ENCODE measurements at regions not wholly inside any gene's neighbourhood (a gene's known extent, or its start where the extent isn't known, plus 50 kb on each side); places are given as distances from the start of the nearest gene placed in this dataset.

DNA sequence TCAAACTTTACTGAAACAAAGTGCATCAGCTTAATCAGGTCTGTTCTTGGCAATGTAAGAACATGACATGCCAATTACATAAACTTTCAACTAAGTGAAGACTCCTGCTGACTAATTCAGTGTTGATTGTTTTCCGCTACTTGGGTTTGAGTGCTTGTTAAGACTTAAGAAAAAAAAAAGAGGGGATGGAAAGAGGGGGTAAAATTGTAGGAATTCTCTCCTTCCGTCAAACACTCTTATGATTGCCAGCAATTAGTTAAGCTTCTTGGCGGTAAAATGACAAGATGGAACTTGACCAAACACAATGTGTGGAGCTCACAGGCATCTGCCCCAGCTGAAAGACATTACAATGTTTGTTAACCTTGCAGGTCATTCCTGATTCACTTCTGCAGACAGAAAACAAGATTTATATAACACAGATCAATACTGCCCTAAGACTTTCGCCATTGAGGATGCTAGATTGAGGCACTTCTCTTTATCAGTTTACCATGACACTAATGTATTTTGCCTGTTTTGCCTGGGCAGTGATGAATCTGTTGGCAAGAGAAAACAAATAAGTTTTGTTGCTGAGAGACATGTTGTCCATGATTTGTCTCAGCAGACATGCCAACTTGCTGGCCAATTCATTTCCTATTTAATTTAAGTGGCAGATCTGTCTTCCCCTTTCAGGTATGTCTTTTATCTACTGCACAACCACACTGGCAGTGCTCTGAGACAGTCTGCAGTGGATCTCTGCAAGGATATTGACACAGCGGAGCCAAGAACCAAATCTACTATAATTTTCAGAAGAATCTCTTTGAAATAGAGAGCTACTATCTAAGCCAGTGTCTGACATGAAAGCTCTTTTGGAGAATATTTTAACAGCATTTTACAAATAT lies 410.0 kb upstream of the KCNH7 start:
- no peaks in the 10 kb centered on the region for H3K4me1 ChIP-seq
- H3K36me3 ChIP-seq: no peaks in the 10 kb centered on the region
- no peaks in the 10 kb centered on the region for H3K9me3 ChIP-seq (replicated peaks in 1 of 11)
- no peak overlapping the region for H3K4me2 ChIP-seq
- no peak overlapping the region for H3K27ac ChIP-seq
- H3K4me3 ChIP-seq: no peak overlapping the region
- H4K20me1 ChIP-seq: no peaks in the 10 kb centered on the region
- no peaks in the 10 kb centered on the region for H3K27me3 ChIP-seq
- no peak overlapping the region for H3K9ac ChIP-seq
- no peak for TF ChIP-seq Cebpa-rat (IDR thresholded peaks at IDR 0.05)

DNA sequence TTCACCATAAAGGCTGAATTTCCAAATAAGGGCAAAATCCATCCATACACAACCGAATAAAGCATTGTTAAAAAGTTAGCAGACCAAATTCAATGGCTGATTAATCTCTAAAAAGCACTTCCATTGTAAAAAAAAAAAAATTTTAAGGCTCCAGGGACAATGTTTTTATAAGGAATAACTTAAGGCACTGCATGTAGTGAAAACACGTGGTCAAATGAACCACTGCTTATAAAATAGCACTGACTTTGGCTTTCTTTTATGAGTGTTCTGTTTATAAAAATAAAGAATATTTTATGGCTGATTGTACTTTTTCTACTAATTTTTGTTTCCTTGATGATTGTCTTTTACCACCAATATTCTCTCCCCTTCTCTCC lies 409.3 kb upstream of the KCNH7 start:
- no peak overlapping the region for H3K27ac ChIP-seq
- no peak for TF ChIP-seq Cebpa-rat (IDR thresholded peaks at IDR 0.05)
- no peaks in the 10 kb centered on the region for H4K20me1 ChIP-seq
- no peaks in the 10 kb centered on the region for H3K36me3 ChIP-seq
- H3K4me1 ChIP-seq: no peaks in the 10 kb centered on the region
- no peak overlapping the region for H3K9ac ChIP-seq
- no peak overlapping the region for H3K4me2 ChIP-seq
- H3K4me3 ChIP-seq: no peak overlapping the region
- no peaks in the 10 kb centered on the region for H3K27me3 ChIP-seq
- H3K9me3 ChIP-seq (replicated peaks in 1 of 11): no peaks in the 10 kb centered on the region

DNA sequence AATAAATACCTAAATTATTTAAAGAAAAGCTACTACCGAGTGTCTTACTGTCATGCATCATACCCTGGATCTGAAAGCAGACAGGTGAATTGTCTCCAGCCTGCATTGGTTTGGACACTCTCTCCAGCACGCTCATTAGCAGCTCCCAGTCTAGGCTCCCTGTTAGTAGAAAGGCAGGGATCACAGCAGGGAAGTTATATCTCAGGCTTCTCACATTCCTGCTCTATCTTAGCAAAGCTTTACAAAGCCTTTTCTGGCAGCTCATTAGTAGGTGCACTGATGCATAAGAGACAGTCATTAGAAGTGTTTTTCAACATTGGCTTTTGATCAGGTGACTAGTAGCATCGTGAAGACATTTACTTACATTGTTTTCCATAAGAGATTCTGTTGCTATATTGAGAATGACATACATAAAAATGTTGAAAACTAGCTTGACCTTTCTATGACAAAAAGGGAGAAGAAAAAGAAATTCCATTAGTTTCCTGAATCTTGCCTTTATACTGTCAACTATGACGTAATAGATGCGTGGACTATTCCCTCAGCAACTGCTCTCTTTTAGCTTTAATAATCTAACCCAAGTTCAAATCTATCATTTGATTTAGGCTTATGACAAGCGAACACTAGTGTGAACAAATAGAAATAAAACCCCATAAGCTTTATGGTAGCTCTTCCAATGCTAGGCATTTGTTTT lies 408.7 kb upstream of the KCNH7 start:
- Histone ChIP-seq H4K20me1 (no peaks in the 10 kb centered on the region), H3K9me3 (replicated peaks in 1 of 11) (no peaks in the 10 kb centered on the region), H3K27me3 (no peaks in the 10 kb centered on the region), H3K36me3 (no peaks in the 10 kb centered on the region), H3K9ac (no peak overlapping the region), H3K4me2 (no peak overlapping the region), H3K4me3 (no peak overlapping the region), H3K27ac (no peak overlapping the region), H3K4me1 (no peaks in the 10 kb centered on the region)
- no peak for TF ChIP-seq Cebpa-rat (IDR thresholded peaks at IDR 0.05)

DNA sequence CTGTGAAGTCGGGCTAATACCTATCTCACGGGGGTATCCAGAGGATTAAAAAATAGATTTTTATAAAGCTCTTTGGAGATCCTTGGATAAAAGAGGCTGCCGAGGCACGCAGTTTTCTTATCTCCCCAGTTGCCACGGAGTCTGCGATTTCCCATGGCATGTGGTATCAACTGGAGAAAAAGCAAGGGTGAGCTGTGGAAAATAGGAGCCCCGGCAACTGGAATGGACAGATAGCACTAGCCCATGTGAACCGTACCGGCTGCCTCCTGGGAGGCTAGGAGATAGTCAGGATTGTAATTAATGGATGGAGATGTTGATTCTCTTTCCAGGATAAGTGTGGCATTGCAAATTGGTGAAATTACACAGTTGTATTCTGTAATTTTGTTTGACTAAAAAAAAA lies 407.6 kb upstream of the KCNH7 start:
- Histone ChIP-seq H3K9me3 (replicated peaks in 1 of 11) (peaks cover 0 to 6% (median 3%) of the 10 kb centered on the region in 11 experiments; a peak in 11 of 22 replicates), H3K27ac (no peak overlapping the region), H3K4me3 (no peak overlapping the region), H3K27me3 (no peaks in the 10 kb centered on the region), H3K4me2 (no peak overlapping the region), H3K36me3 (no peaks in the 10 kb centered on the region), H4K20me1 (no peaks in the 10 kb centered on the region), H3K4me1 (no peaks in the 10 kb centered on the region), H3K9ac (no peak overlapping the region)
- no peak for TF ChIP-seq Cebpa-rat (IDR thresholded peaks at IDR 0.05)

DNA sequence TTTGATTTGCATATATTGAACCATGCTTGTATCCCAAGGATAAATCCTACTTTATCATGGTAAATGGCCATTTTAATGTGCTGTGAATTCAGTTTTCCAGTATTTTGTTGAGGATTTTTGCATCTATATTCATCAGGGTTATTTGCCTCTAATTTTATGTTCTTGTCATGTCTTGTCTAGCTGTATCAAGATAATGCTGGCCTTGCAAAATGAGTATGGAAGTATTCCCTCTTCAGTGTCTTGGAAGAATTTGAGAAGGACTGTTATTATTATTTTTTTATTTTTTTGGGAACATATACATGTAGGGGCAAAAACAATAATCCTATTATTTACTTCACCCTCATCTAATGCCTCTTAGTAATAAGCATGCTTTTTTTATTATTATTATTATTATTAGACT lies 398.0 kb upstream of the KCNH7 start:
- Histone ChIP-seq H3K27me3 (no peaks in the 10 kb centered on the region), H3K9ac (no peak overlapping the region), H3K4me3 (no peak overlapping the region), H3K4me2 (no peak overlapping the region), H3K4me1 (peaks cover 0 to 4% (median 0%) of the 10 kb centered on the region in 10 experiments; a peak in 1 of 20 replicates), H4K20me1 (no peaks in the 10 kb centered on the region), H3K36me3 (no peaks in the 10 kb centered on the region), H3K9me3 (replicated peaks in 1 of 11) (peaks cover 20 to 34% (median 25%) of the 10 kb centered on the region in 11 experiments; a peak in 20 of 22 replicates), H3K27ac (no peak overlapping the region)
- TF ChIP-seq Cebpa-rat (IDR thresholded peaks at IDR 0.05): no peak

DNA sequence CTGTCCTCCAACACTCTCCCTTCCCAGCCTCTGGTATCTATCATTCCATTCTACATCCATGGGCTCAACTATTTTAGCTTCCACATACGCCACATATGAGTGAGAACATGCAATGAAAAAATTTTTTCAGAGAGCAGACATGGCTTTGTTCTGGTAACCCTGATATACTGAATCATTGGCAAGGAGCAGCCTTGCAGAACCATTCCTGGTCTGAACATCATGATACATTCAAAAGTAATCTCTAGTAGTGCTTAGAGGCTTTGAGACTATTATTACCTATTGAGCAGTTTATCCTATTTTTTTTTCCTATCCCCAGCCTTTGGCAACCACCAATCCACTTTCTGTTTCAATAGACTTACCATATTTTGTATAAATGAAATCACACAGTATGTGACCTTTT lies 393.1 kb upstream of the KCNH7 start:
- Histone ChIP-seq H3K36me3 (no peaks in the 10 kb centered on the region), H3K4me1 (peaks cover 0 to 4% (median 0%) of the 10 kb centered on the region in 10 experiments; a peak in 1 of 20 replicates), H3K4me3 (no peak overlapping the region), H3K9me3 (replicated peaks in 1 of 11) (peaks cover 0 to 6% (median 0%) of the 10 kb centered on the region in 11 experiments; a peak in 2 of 22 replicates), H3K4me2 (no peak overlapping the region), H3K9ac (no peak overlapping the region), H3K27ac (no peak overlapping the region), H3K27me3 (no peaks in the 10 kb centered on the region), H4K20me1 (no peaks in the 10 kb centered on the region)
- no peak for TF ChIP-seq Cebpa-rat (IDR thresholded peaks at IDR 0.05)

DNA sequence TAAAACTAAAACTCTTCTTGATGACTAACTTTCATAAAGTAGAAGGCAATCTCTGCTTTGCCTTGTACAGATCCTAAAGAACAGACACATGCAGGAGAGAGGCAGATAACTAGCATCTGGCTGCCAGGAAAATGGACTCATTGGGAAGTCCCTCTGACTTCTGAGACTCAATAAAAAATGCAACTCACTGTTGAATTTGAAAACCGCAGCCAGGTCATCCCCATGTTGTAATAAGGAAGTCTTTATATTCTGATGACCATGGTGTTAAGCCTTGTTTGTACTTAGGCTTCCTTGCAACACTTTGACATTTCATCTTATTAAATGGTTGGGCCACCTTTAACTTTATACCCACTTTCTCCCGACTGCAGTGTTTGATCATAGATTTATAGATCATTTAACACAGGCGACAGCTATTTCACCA lies 375.1 kb upstream of the KCNH7 start:
- Histone ChIP-seq H3K4me2 (no peak overlapping the region), H3K9me3 (replicated peaks in 1 of 11) (no peaks in the 10 kb centered on the region), H3K36me3 (no peaks in the 10 kb centered on the region), H3K9ac (no peak overlapping the region), H4K20me1 (no peaks in the 10 kb centered on the region), H3K4me1 (peaks cover 0 to 6% (median 0%) of the 10 kb centered on the region in 10 experiments; a peak in 1 of 20 replicates), H3K27ac (no peak overlapping the region), H3K4me3 (no peak overlapping the region), H3K27me3 (no peaks in the 10 kb centered on the region)
- no peak for TF ChIP-seq Cebpa-rat (IDR thresholded peaks at IDR 0.05)

DNA sequence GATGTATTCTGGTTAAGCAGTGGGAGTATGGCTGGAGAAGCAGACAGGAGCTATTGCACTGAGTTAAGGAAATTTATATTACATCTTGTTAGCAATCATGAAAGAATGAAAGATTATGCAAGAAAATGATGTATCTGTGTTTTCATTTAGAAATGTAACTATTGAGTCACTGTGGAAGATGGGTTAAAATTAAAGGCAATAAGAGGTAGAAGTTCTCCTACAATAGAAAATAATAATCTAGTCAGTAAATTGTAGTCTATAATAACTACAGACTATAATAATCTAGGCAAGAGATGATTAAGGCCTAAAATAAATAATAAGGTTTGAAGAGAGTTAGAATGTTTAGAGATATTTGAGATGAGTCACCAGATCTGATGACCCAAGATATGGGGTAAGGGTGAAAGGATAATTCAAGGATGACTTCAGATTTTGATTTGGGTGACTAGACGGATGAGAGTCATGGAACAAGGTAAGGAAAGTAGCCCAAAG lies 371.9 kb upstream of the KCNH7 start:
- Histone ChIP-seq H4K20me1 (no peaks in the 10 kb centered on the region), H3K4me1 (peaks cover 0 to 19% (median 8%) of the 10 kb centered on the region in 10 experiments; a peak in 12 of 20 replicates), H3K9me3 (replicated peaks in 1 of 11) (no peaks in the 10 kb centered on the region), H3K9ac (no peak overlapping the region), H3K4me2 (no peak overlapping the region), H3K27me3 (no peaks in the 10 kb centered on the region), H3K27ac (no peak overlapping the region), H3K36me3 (no peaks in the 10 kb centered on the region), H3K4me3 (no peak overlapping the region)
- TF ChIP-seq Cebpa-rat (IDR thresholded peaks at IDR 0.05): no peak

DNA sequence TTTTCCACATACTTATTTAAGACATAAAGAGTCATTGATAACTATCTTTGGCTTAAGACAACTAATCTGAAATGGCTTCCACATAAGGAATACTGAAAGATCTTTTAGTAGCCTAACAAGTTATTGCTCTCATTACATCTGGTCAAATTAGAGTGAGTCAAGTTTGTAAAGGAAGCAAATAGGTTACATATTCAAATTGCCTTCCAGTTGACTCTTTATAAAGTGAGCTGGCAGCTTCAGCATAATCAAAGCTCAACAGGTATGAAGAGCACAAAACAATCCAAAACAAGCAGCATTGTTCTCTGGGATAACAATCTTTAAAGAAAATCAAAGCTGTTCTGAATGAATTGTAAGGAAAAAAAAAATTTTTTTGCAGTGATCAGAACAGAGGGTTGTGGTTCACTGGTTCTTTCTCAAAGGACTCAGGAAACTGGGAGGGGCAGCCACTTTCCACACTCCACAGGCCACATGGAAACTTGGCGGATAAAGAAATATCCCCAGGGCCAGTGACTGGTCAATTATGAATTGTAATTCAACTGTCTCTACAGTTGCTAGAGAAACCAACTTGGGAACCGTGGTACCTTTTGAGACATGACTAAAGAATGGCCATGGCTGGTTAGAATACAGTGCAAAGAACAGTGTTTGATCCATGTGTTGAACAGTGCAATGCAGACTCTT lies 369.3 kb upstream of the KCNH7 start:
- Histone ChIP-seq H3K4me1 (peaks cover 0 to 19% (median 8%) of the 10 kb centered on the region in 10 experiments; a peak in 12 of 20 replicates), H3K4me2 (peak overlapping the region in 8 of 11 experiments; percentile 1 to 63 (median 34); a peak in 15 of 22 replicates), H4K20me1 (no peaks in the 10 kb centered on the region), H3K36me3 (no peaks in the 10 kb centered on the region), H3K4me3 (no peak overlapping the region), H3K27me3 (no peaks in the 10 kb centered on the region), H3K9ac (no peak overlapping the region), H3K27ac (no peak overlapping the region), H3K9me3 (replicated peaks in 1 of 11) (no peaks in the 10 kb centered on the region)
- no peak for TF ChIP-seq Cebpa-rat (IDR thresholded peaks at IDR 0.05)

All from BLaER1 treated with 17β-estradiol and CSF1 and Interleukin-3, amounts not matched to agents 10 nM and 100 nM (cell line).